Mammary epithelial cell (primary cell): ENCODE measurements at regions not wholly inside any gene's neighbourhood (a gene's known extent, or its start where the extent isn't known, plus 50 kb on each side); places are given as distances from the start of the nearest gene placed in this dataset.

Source experiments
- CTCF ChIP-seq, 2 donors: IDR thresholded peaks in 1 of 2; conservative IDR thresholded peaks in 1 of 2; 2 replicates each; pipeline ENCODE4 v1.5.1; 2011 to 2012; ENCODE audit warnings: inconsistent platforms in 2 of 2, low read length in 2 of 2, mild to moderate bottlenecking in 2 of 2, control low read depth in 1 of 2, low read depth in 1 of 2; ENCODE audit not compliant: insufficient read depth in 1 of 2; ENCODE audit errors: extremely low read depth in 1 of 2
- EZH2 ChIP-seq: IDR thresholded peaks from 2 replicates; pipeline ENCODE4 v1.6.1; 2012; ENCODE audit warnings: low read length, inconsistent platforms, borderline replicate concordance

DNA sequence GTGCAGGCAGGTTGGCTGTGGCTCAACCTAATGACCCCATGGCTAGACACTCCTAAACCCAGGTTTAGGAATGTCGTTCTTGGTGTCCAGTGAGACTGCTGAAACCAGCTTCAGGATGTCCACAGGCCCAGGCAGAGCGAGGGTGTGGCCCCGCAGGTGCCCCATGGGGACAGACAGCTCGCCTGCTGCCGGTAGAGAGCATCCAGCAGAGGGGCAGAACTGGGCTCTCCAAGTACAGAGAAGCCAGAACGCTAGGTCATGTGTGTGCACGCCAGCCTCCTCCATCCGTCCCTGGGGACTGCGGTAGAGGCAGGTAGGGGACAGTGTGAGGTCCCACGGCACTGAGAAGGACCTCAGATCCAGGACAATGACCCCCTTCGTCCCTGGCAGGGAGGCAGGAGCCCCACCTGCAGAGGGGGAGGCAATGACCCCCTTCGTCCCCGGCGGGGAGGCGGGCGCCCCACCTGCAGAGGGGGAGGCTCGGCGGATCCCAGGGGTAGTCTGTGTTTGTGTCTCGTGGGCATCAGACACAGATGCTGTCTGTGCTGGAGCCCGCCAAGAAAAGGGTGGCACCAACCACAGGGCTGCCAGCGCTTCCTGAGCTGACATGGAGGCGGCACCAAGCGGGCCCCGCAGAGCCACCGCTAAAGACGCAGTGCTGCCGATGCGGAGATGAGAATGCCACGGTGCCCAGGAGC lies 118.4 kb downstream of the FAM53A start:
- TF ChIP-seq CTCF (conservative IDR thresholded peaks at IDR 0.05 in 1 of 2, IDR thresholded peaks at IDR 0.05 in 1 of 2; ENCODE audit: extremely low read depth in 1 of 2, insufficient read depth in 1 of 2, low read depth in 1 of 2, low read length in 2 of 2) (no peak), EZH2 (no peak)
